PC-3 (cell line): ENCODE measurements at regions not wholly inside any gene's neighbourhood (a gene's known extent, or its start where the extent isn't known, plus 50 kb on each side); places are given as distances from the start of the nearest gene placed in this dataset.
A peak's percentile ranks its signal among the peaks of the same experiment; 100 is the strongest.

Experiments
- ATAC-seq: fragments of 200-7000 bp; cut with Tn5 transposase; 2 replicates; pipeline ENCODE4 v1.9.1; 2020; ENCODE audit warnings: mild to moderate bottlenecking, moderate library complexity
- BruUV-seq: library from RNA; stranded (reverse); fragments of 400-500 nt; replicated peaks from 2 replicates; lab custom pipeline; 2021; lab: Mats Ljungman, UMichigan
- CTCF ChIA-PET: fragments of 300-600 bp; sonication (Branson Sonifier 250); formaldehyde crosslinking; loops from one replicate; lab custom pipeline; 2022; ENCODE audit warnings: antibody characterized with exemption; lab: Charles Lee
- POLR2A ChIA-PET: fragments of 300-600 bp; sonication (Branson Sonifier 250); formaldehyde crosslinking; loops from one replicate; lab custom pipeline; 2022; ENCODE audit warnings: antibody characterized with exemption; ENCODE audit not compliant: unreplicated experiment; lab: Charles Lee
- DNase-seq: peaks from one replicate; pipeline ENCODE4 v3.0.0-alpha.2; 2015
- H2AFZ ChIP-seq: fragments of 300-600 bp; sonication (generic); 2 replicates; pipeline ENCODE4 v1.6.0; 2016; ENCODE audit warnings: antibody characterized with exemption, low read length
- H3F3A ChIP-seq: fragments of 300-600 bp; sonication (generic); one replicate; pipeline ENCODE4 v1.6.0; 2017; ENCODE audit warnings: antibody characterized with exemption, low read length, control low read depth, mild to moderate bottlenecking; ENCODE audit not compliant: unreplicated experiment
- H3K27ac ChIP-seq: fragments of 300-600 bp; sonication (generic); 2 replicates; pipeline ENCODE4 v1.5.1; 2016; ENCODE audit warnings: mild to moderate bottlenecking, low read length
- H3K27me3 ChIP-seq: fragments of 300-600 bp; sonication (generic); 2 replicates; pipeline ENCODE4 v1.6.1; 2016; ENCODE audit warnings: low read length, mixed read lengths
- H3K36me3 ChIP-seq: fragments of 300-600 bp; sonication (generic); 2 replicates; pipeline ENCODE4 v1.6.1; 2016; ENCODE audit warnings: low read depth, mixed run types, low read length, mixed read lengths
- H3K4me1 ChIP-seq: fragments of 300-600 bp; sonication (generic); 2 replicates; pipeline ENCODE4 v1.5.1; 2016; ENCODE audit warnings: low read length; ENCODE audit not compliant: insufficient read depth
- H3K4me2 ChIP-seq: fragments of 300-600 bp; sonication (generic); 2 replicates; pipeline ENCODE4 v1.6.0; 2016; ENCODE audit warnings: low read length
- H3K4me3 ChIP-seq: fragments of 300-600 bp; sonication (generic); 2 replicates; pipeline ENCODE4 v1.5.1; 2016; ENCODE audit warnings: mild to moderate bottlenecking, low read length, mixed read lengths
- H3K79me2 ChIP-seq: fragments of 300-600 bp; sonication (generic); 2 replicates; pipeline ENCODE4 v1.6.1; 2017; ENCODE audit warnings: low read length, mixed read lengths
- H3K9ac ChIP-seq: fragments of 300-600 bp; sonication (generic); 2 replicates; pipeline ENCODE4 v1.6.0; 2016; ENCODE audit warnings: mild to moderate bottlenecking, low read length
- H3K9me2 ChIP-seq: fragments of 300-600 bp; sonication (generic); replicated peaks from 2 replicates; pipeline ENCODE4 v1.6.1; 2016; ENCODE audit warnings: mixed run types, low read length, mixed read lengths
- H3K9me3 ChIP-seq: fragments of 300-600 bp; sonication (generic); 2 replicates; pipeline ENCODE4 v1.6.1; 2016; ENCODE audit warnings: low read length, mixed read lengths
- H4K20me1 ChIP-seq: fragments of 300-600 bp; sonication (generic); 2 replicates; pipeline ENCODE4 v1.6.1; 2016; ENCODE audit warnings: low read length, mixed read lengths
- CTCF ChIP-seq: fragments of 300-600 bp; sonication (generic); conservative IDR thresholded peaks from 2 replicates; pipeline ENCODE4 v1.5.1; 2017; ENCODE audit warnings: antibody characterized with exemption, low read depth, mild to moderate bottlenecking, low read length
- EZH2 ChIP-seq: fragments of 300-600 bp; sonication (generic); IDR thresholded peaks from one replicate; pipeline ENCODE4 v1.6.1; 2017; ENCODE audit warnings: antibody characterized with exemption, mild to moderate bottlenecking, low read length; ENCODE audit not compliant: unreplicated experiment
- EZH2phosphoT487 ChIP-seq: fragments of 300-600 bp; sonication (generic); IDR thresholded peaks from 2 replicates; pipeline ENCODE4 v1.6.1; 2018; ENCODE audit warnings: mild to moderate bottlenecking, antibody characterized with exemption, low read length, borderline replicate concordance
- intact Hi-C: fragments of 100-400 bp; cut with micrococcal nuclease; formaldehyde crosslinking; loops from 2 replicates; pipeline ENCODE4 v1.9.0; 2023

- intact Hi-C loops: no loop called here
- POLR2A ChIA-PET: interaction anchor here (0.5 kb wide), 1 partner anchor 103 kb away, joined by 3 read pairs; no protein-coding TSS in a partner anchor
- H2AFZ ChIP-seq: no peak overlapping the region; the same call in 1 of the 2 replicates
- H3K9me2 ChIP-seq: no peaks in the 10 kb centered on the region
- TF ChIP-seq EZH2 (no peak), EZH2phosphoT487 (no peak)
- CTCF ChIA-PET: no interaction called here
- no peak for ATAC-seq
- no peaks in the 10 kb centered on the region for H3K79me2 ChIP-seq
- no peak for DNase-seq
- no peaks in the 10 kb centered on the region for H3K36me3 ChIP-seq
- H4K20me1 ChIP-seq: no peaks in the 10 kb centered on the region
- BruUV-seq: no TSS peak
- peaks cover 22% of the 10 kb centered on the region for H3K4me1 ChIP-seq
- H3K4me3 ChIP-seq: peak overlapping the region; percentile 40; the same call in 1 of the 2 replicates
- H3K27ac ChIP-seq: peak overlapping the region; percentile 16
- H3K9me3 ChIP-seq: no peaks in the 10 kb centered on the region
- no peaks in the 10 kb centered on the region for H3F3A ChIP-seq
- H3K9ac ChIP-seq: no peak overlapping the region
- peak overlapping the region; percentile 61 for H3K4me2 ChIP-seq
- H3K27me3 ChIP-seq: no peaks in the 10 kb centered on the region
Measured at GRCh38 chrX:8404926-8405325, 59.7 kb upstream of the VCX3B start.

DNA sequence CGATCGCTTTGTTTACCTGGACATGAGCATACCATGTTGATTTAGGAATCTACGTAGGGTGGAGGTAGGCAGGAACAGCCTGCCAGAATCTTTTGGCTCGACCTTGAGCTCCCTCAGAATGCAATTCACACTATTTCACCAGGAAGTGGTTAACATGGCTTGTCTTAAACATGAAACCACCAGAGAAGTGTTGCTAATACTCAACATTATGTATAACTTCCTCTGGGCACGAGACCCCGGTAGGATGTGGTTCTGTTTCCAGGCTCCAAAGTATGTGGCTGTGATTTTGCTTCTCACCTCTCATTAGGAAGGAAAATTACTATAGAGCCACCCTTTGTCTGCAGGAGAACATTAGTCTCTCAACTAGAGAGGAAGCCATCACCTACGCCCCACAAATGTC, 59.0 kb upstream of the VCX3B start:
- CTCF ChIA-PET: no interaction called here
- intact Hi-C loops: no loop called here
- DNase-seq (peak; percentile 41), ATAC-seq (no peak)
- Histone ChIP-seq H3K36me3 (no peaks in the 10 kb centered on the region), H2AFZ (no peak overlapping the region), H3K4me1 (peaks cover 22% of the 10 kb centered on the region), H3K9me3 (no peaks in the 10 kb centered on the region), H3K9ac (no peak overlapping the region), H3K4me3 (no peak overlapping the region), H3K27me3 (no peaks in the 10 kb centered on the region), H3K4me2 (peak overlapping the region; percentile 61), H4K20me1 (no peaks in the 10 kb centered on the region), H3K79me2 (no peaks in the 10 kb centered on the region), H3K9me2 (no peaks in the 10 kb centered on the region), H3K27ac (no peak overlapping the region), H3F3A (no peaks in the 10 kb centered on the region)
- POLR2A ChIA-PET: no interaction called here
- BruUV-seq: no TSS peak
- TF ChIP-seq EZH2phosphoT487 (no peak), CTCF (no peak), EZH2 (no peak)

DNA sequence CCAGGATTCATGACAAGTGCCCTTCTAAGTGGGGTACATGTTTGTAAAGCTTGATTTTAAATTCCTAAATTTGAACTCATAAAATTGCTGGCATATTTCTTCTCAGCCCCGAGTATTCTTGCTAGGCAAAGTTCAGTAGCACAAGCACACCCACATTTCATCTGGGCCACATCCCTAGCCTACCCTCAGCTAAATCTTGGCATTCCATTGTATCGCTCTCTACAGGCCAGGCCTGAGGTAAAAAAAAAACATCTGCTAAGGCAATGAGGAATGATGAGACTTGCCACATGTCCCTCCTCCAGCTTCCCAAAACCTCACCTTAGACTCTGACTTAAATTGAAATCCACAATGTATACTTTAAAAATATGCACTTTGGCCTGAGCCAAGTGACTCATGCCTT, 51.4 kb upstream of the VCX3B start:
- BruUV-seq: no TSS peak
- H3K27me3 ChIP-seq: no peaks in the 10 kb centered on the region
- no peaks in the 10 kb centered on the region for H3K36me3 ChIP-seq
- CTCF ChIA-PET: no interaction called here
- H3K4me3 ChIP-seq: no peak overlapping the region
- no peaks in the 10 kb centered on the region for H3K79me2 ChIP-seq
- intact Hi-C loops: no loop called here
- no peaks in the 10 kb centered on the region for H3K9me2 ChIP-seq
- POLR2A ChIA-PET: no interaction called here
- DNase-seq (no peak), ATAC-seq (no peak)
- no peak overlapping the region for H2AFZ ChIP-seq
- H3K27ac ChIP-seq: no peak overlapping the region
- H3K4me2 ChIP-seq: no peak overlapping the region
- H3K4me1 ChIP-seq: no peaks in the 10 kb centered on the region
- no peaks in the 10 kb centered on the region for H4K20me1 ChIP-seq
- TF ChIP-seq CTCF: no peak
- no peaks in the 10 kb centered on the region for H3F3A ChIP-seq
- H3K9me3 ChIP-seq: no peaks in the 10 kb centered on the region
- H3K9ac ChIP-seq: no peak overlapping the region
